ENCODE measurements at regions not wholly inside any gene's neighbourhood (a gene's known extent, or its start where the extent isn't known, plus 50 kb on each side); places are given as distances from the start of the nearest gene placed in this dataset.
"Not testable (repeated sequence)": the region's sequence is repeated elsewhere in the genome, so short reads cannot be mapped to it uniquely, and the experiment has no call there.

DNA sequence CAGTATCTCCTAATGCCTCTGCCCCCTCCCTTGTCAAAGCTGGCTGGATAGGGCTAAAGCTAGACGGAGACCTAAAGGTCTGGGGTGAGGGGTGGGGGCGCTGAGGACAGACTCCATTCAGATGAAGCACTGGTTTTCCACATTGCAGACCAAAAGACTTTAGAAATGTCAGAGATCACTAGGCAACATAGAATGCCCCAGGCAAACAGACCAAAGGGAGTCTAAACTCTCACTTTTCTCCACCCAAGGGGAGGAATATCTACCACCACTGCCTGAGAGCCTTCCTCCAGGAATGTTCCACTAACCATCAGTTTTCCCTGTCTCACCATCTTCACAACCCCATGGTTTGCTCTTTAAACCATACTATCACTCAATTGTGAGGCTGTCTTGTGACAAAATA lies 106.9 kb upstream of the KRAS start:
- Histone ChIP-seq H3K9me3 (ENCODE audit: severe bottlenecking) (no peaks in the 10 kb centered on the region), H3K36me3 (ENCODE audit: low read depth) (no peaks in the 10 kb centered on the region), H3K4me1 (ENCODE audit: insufficient read depth, poor library complexity, severe bottlenecking) (no peaks in the 10 kb centered on the region), H3K27ac (ENCODE audit: poor library complexity, severe bottlenecking) (no peak overlapping the region), H3K27me3 (ENCODE audit: insufficient read depth, poor library complexity, severe bottlenecking) (no peaks in the 10 kb centered on the region), H3K4me3 (ENCODE audit: severe bottlenecking) (no peak overlapping the region)
- no peak for DNase-seq (ENCODE audit: low spot score)
- no peak for ATAC-seq (ENCODE audit: low read depth)
- TF ChIP-seq, protein P1, sequence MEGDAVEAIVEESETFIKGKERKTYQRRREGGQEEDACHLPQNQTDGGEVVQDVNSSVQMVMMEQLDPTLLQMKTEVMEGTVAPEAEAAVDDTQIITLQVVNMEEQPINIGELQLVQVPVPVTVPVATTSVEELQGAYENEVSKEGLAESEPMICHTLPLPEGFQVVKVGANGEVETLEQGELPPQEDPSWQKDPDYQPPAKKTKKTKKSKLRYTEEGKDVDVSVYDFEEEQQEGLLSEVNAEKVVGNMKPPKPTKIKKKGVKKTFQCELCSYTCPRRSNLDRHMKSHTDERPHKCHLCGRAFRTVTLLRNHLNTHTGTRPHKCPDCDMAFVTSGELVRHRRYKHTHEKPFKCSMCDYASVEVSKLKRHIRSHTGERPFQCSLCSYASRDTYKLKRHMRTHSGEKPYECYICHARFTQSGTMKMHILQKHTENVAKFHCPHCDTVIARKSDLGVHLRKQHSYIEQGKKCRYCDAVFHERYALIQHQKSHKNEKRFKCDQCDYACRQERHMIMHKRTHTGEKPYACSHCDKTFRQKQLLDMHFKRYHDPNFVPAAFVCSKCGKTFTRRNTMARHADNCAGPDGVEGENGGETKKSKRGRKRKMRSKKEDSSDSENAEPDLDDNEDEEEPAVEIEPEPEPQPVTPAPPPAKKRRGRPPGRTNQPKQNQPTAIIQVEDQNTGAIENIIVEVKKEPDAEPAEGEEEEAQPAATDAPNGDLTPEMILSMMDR (IDR thresholded peaks at IDR 0.05; ENCODE audit: poor library complexity, severe bottlenecking): no peak

DNA sequence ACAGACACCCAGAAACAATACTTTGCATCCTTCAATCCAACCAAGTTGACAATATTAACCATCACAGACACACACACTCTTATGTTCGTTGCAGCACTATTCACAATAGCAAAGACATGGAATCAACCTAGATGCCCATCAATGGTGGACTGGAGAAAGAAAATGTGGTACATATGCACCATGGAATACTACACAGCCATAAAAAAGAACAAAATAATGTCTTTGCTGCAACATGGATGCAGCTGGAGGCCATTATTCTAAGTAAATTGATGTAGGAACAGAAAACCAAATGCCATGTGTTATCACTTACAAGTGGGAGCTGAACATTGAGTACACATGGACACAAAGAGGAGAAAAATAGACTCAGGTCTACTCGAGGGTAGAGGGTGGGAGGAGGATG lies 102.2 kb upstream of the KRAS start:
- H3K27me3 ChIP-seq (ENCODE audit: insufficient read depth, poor library complexity, severe bottlenecking); H3K9me3 ChIP-seq (ENCODE audit: severe bottlenecking); ATAC-seq (ENCODE audit: low read depth); H3K27ac ChIP-seq (ENCODE audit: poor library complexity, severe bottlenecking); H3K36me3 ChIP-seq (ENCODE audit: low read depth); H3K4me3 ChIP-seq (ENCODE audit: severe bottlenecking); H3K4me1 ChIP-seq (ENCODE audit: insufficient read depth, poor library complexity, severe bottlenecking); DNase-seq (ENCODE audit: low spot score): not testable (repeated sequence)

DNA sequence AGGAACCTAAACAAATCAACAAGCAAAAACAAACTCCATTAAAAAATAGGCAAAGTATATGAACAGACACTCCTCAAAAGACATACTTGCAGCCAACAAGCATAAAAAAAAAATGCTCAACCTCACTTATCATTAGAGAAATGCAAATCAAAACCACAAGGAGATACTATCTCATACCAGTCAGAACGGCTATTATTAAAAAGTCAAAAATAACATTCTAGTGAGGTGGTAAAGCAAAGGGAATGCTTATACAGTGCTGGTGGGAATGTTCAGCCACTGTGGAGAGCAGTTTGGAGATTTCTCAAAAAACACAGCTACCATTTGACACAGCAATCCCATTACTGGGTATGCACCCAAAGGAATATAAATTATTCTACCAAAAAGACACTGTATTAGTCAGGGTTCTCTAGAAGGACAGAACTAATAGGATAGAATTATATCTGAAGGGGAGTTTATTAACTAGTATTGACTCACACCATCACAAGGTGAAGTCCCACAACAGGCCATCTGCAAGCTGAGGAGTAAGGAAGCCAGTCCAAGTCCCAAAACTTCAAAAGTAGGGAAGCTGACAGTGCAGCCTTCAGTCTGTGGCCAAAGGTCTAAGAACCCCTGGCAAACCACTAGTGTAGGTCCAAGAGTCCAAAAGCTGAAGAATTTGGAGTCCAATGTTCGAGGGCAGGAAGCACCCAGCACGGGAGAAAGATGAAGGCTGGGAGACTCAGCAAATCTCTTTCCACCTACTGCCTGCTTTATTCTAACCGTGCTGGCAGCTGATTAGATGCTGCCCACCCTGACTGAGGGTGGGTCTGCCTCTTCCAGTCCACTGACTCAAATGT lies 101.6 kb upstream of the KRAS start:
- no peaks in the 10 kb centered on the region for H3K9me3 ChIP-seq (ENCODE audit: severe bottlenecking)
- H3K36me3 ChIP-seq (ENCODE audit: low read depth): no peaks in the 10 kb centered on the region
- DNase-seq (ENCODE audit: low spot score) (no peak), ATAC-seq (ENCODE audit: low read depth) (no peak)
- no peak overlapping the region for H3K4me3 ChIP-seq (ENCODE audit: severe bottlenecking)
- H3K27me3 ChIP-seq (ENCODE audit: insufficient read depth, poor library complexity, severe bottlenecking): no peaks in the 10 kb centered on the region
- H3K27ac ChIP-seq (ENCODE audit: poor library complexity, severe bottlenecking): no peak overlapping the region
- TF ChIP-seq, protein P1 (IDR thresholded peaks at IDR 0.05; ENCODE audit: poor library complexity, severe bottlenecking): no peak
- H3K4me1 ChIP-seq (ENCODE audit: insufficient read depth, poor library complexity, severe bottlenecking): no peaks in the 10 kb centered on the region

DNA sequence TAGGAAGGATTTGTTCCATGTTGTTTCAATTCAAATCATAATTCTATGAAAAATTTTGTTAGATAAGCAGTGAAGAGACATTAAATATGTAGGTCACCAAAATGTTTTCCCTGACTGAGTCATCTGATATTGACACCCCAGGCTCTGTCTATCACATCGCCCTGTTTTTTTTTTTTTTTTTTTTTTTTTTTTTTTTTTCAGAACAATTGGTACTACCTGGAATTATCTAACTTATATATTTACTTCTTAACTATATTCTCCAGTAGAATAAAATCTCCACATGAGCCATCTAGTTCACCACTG lies 97.8 kb upstream of the KRAS start:
- Histone ChIP-seq H3K27ac (ENCODE audit: poor library complexity, severe bottlenecking) (no peak overlapping the region), H3K27me3 (ENCODE audit: insufficient read depth, poor library complexity, severe bottlenecking) (no peaks in the 10 kb centered on the region), H3K4me1 (ENCODE audit: insufficient read depth, poor library complexity, severe bottlenecking) (no peaks in the 10 kb centered on the region), H3K9me3 (ENCODE audit: severe bottlenecking) (no peaks in the 10 kb centered on the region), H3K4me3 (ENCODE audit: severe bottlenecking) (no peak overlapping the region), H3K36me3 (ENCODE audit: low read depth) (no peaks in the 10 kb centered on the region)
- DNase-seq (ENCODE audit: low spot score) (no peak), ATAC-seq (ENCODE audit: low read depth) (no peak)
- TF ChIP-seq, protein P1 (IDR thresholded peaks at IDR 0.05; ENCODE audit: poor library complexity, severe bottlenecking): no peak

DNA sequence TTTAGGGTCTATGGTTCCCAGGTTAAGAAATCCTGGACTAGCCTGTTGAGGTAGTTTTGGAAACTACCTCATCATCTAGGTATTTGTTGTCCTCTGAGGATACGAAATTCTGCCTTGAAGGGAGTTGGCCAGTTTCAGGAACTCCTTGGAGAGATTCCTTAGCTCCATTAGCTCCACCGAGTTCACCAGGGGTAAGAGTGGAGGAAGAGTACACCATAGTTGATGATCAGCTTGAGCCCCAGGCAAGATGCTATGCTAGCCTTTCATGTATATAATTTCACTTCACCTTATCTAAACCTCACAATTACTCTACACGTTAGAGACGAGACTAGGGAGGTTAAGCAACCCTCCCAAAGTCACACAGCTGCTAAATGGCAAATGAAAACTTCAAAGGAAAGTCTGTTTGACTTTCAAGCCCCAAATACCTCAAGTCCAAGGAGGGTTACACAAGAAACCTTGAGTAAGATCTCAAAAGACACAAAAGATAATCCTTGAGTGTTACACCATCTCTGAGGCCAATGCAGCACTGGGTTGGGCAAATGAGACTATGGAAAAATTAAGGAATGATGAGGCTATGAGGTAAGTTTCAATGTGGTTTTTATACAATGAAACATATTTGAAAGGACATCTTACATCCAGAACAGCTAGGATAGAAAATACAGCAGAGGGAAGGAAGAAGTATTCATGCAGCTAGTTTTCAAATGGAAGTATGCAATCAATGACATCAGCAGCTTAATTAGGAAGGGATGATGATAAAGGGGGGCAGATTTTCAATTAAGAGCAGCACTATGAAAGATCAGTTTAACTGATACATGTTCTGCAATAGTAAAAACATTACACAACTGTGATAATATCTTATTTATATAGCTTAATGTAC lies 97.2 kb upstream of the KRAS start:
- Histone ChIP-seq H3K27ac (ENCODE audit: poor library complexity, severe bottlenecking) (no peak overlapping the region), H3K36me3 (ENCODE audit: low read depth) (no peaks in the 10 kb centered on the region), H3K4me1 (ENCODE audit: insufficient read depth, poor library complexity, severe bottlenecking) (no peaks in the 10 kb centered on the region), H3K27me3 (ENCODE audit: insufficient read depth, poor library complexity, severe bottlenecking) (no peaks in the 10 kb centered on the region), H3K4me3 (ENCODE audit: severe bottlenecking) (no peak overlapping the region), H3K9me3 (ENCODE audit: severe bottlenecking) (no peaks in the 10 kb centered on the region)
- DNase-seq (ENCODE audit: low spot score) (no peak), ATAC-seq (ENCODE audit: low read depth) (no peak)
- TF ChIP-seq, protein P1 (IDR thresholded peaks at IDR 0.05; ENCODE audit: poor library complexity, severe bottlenecking): no peak

DNA sequence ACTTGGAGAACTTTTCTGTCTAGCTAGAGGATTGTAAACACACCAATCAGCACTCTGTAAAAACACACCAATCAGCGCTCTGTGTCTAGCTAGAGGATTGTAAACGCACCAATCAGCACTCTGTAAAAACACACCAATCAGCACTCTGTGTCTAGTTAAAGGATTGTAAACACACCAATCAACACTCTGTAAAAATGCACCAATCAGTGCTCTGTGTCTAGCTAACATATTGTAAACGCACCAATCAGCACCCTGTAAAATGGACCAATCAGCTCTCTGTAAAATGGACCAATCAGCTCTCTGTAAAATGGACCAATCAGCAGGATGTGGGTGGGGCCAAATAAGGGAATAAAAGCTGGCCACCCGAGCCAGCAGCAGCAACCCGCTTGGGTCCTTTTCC lies 91.1 kb upstream of the KRAS start:
- not testable (repeated sequence) for ATAC-seq (ENCODE audit: low read depth); H3K27ac ChIP-seq (ENCODE audit: poor library complexity, severe bottlenecking); H3K4me3 ChIP-seq (ENCODE audit: severe bottlenecking); H3K36me3 ChIP-seq (ENCODE audit: low read depth); DNase-seq (ENCODE audit: low spot score); H3K27me3 ChIP-seq (ENCODE audit: insufficient read depth, poor library complexity, severe bottlenecking); H3K9me3 ChIP-seq (ENCODE audit: severe bottlenecking); H3K4me1 ChIP-seq (ENCODE audit: insufficient read depth, poor library complexity, severe bottlenecking)

All from RWPE2 (cell line).